ENCODE measurements at regions not wholly inside any gene's neighbourhood (a gene's known extent, or its start where the extent isn't known, plus 50 kb on each side); places are given as distances from the start of the nearest gene placed in this dataset.

DNA sequence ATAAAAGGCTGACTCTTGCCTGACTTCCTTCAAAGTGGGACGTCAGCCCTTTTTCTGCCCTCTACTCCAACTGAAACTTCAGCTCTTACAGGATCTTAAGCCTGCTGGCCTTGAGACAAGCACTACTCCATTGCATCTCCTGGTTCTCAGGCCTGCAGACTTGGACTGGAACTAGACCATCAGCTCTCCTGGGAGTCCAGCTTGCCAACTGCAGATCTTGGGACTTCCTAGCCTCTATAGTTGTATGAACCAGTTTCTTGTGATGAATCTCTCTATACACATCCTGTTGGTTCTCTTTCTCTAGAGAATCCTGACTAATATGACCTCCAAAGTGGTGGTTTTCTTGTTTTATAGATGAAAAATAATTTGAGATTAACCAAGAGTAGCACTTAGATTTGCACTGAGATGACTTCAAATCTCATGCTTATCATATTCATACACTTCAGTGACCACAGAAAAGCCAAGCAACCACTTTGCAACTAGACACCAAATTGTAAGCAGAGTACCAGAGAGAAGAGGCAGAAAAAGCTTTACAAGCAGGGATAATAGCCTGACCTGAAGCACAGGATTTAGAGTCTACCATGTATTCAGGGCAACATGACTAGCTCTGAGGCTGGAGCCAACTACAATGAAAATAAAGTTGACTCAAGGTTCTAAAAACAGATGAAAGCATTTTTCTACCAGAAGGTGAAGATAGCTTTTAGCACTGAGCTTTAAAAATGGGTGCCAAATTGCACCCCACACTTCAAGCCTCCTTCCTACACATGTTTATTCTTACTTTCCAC, 661.3 kb upstream of the USP24 start:
- no peak overlapping the region for H2AK5ac ChIP-seq (ENCODE audit: low read length, severe bottlenecking)
- no peak overlapping the region for H3K4me2 ChIP-seq (ENCODE audit: low read length, poor library complexity, severe bottlenecking)
- no peak overlapping the region for H2AFZ ChIP-seq (ENCODE audit: low read depth, low read length)
- H3K9ac ChIP-seq (ENCODE audit: low read length): peak overlapping the region; percentile 46
- H3K27me3 ChIP-seq (ENCODE audit: control insufficient read depth in 1 of 2, insufficient read depth in 1 of 2, low read length in 2 of 2): no peaks in the 10 kb centered on the region
- no peak overlapping the region for H4K8ac ChIP-seq (ENCODE audit: low read length)
- no peak overlapping the region for H2BK5ac ChIP-seq (ENCODE audit: low read depth, low read length, poor library complexity, severe bottlenecking)
- no peak overlapping the region for H3K23ac ChIP-seq (ENCODE audit: low read length in 2 of 2)
- H3K4ac ChIP-seq (ENCODE audit: low read depth in 1 of 2, low read length in 2 of 2): no peak overlapping the region
- no peak overlapping the region for H4K91ac ChIP-seq (ENCODE audit: low read length)
- no peak overlapping the region for H2BK120ac ChIP-seq (ENCODE audit: low read depth, low read length)
- H3K14ac ChIP-seq (ENCODE audit: low read length in 2 of 2): no peak overlapping the region
- DNase-seq: no peak
- no peaks in the 10 kb centered on the region for H3K4me1 ChIP-seq (ENCODE audit: control insufficient read depth, insufficient read depth, low read depth, low read length)
- no peak overlapping the region for H3K4me3 ChIP-seq (ENCODE audit: insufficient read depth in 1 of 2, low read depth in 1 of 2, low read length in 2 of 2)
- H3K79me1 ChIP-seq (replicated peaks; ENCODE audit: low read length, poor library complexity, severe bottlenecking): no peaks in the 10 kb centered on the region
- no peak overlapping the region for H3K27ac ChIP-seq (ENCODE audit: low read length, poor library complexity, severe bottlenecking)
- H3K18ac ChIP-seq (ENCODE audit: low read depth in 1 of 2, low read length in 2 of 2): no peak overlapping the region
- H2BK12ac ChIP-seq (ENCODE audit: low read length in 2 of 2): no peak overlapping the region
- H3K36me3 ChIP-seq (ENCODE audit: control insufficient read depth in 1 of 2, insufficient read depth in 2 of 2, low read depth in 1 of 2, low read length in 2 of 2): peaks cover 0 to 32% of the 10 kb centered on the region in 2 experiments
- H2BK15ac ChIP-seq (ENCODE audit: low read depth, poor library complexity, severe bottlenecking): no peak overlapping the region
- H3K9me3 ChIP-seq (ENCODE audit: control insufficient read depth, low read length): no peaks in the 10 kb centered on the region
- WGBS: 100% methylated on average over 1 of the region's 1 CpG

DNA sequence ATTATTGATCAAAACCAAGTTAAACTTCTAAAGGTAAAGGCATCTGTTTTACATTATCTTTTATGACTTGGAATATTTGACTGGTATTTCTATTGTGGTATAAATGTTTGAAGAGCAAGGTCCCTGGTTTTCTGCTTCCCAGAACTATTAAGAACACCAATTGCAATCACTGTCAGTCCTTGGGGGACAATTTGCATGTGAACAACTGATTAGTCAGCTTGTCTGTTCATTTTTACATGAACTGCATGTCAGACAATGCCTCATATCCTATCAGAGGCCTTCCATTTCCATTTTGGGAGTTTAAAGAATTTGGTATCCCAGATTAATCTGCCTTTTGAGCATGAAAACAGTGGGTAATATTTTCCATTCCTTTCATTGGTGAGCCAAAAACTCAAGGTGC, 654.9 kb upstream of the USP24 start:
- peak overlapping the region in 1 of 2 experiments; percentile 71 for H3K4me3 ChIP-seq (ENCODE audit: insufficient read depth in 1 of 2, low read depth in 1 of 2, low read length in 2 of 2)
- H3K14ac ChIP-seq (ENCODE audit: low read length in 2 of 2): no peak overlapping the region
- H2BK5ac ChIP-seq (ENCODE audit: low read depth, low read length, poor library complexity, severe bottlenecking): no peak overlapping the region
- H2AFZ ChIP-seq (ENCODE audit: low read depth, low read length): no peak overlapping the region
- H3K27me3 ChIP-seq (ENCODE audit: control insufficient read depth in 1 of 2, insufficient read depth in 1 of 2, low read length in 2 of 2): no peaks in the 10 kb centered on the region
- no peak overlapping the region for H3K4me2 ChIP-seq (ENCODE audit: low read length, poor library complexity, severe bottlenecking)
- H2BK12ac ChIP-seq (ENCODE audit: low read length in 2 of 2): no peak overlapping the region
- no peak overlapping the region for H3K27ac ChIP-seq (ENCODE audit: low read length, poor library complexity, severe bottlenecking)
- no peak for DNase-seq
- no peak overlapping the region for H2AK5ac ChIP-seq (ENCODE audit: low read length, severe bottlenecking)
- H4K91ac ChIP-seq (ENCODE audit: low read length): no peak overlapping the region
- H2BK120ac ChIP-seq (ENCODE audit: low read depth, low read length): no peak overlapping the region
- no peak overlapping the region for H3K4ac ChIP-seq (ENCODE audit: low read depth in 1 of 2, low read length in 2 of 2)
- H3K36me3 ChIP-seq (ENCODE audit: control insufficient read depth in 1 of 2, insufficient read depth in 2 of 2, low read depth in 1 of 2, low read length in 2 of 2): peaks cover 0 to 6% of the 10 kb centered on the region in 2 experiments
- no peaks in the 10 kb centered on the region for H3K79me1 ChIP-seq (replicated peaks; ENCODE audit: low read length, poor library complexity, severe bottlenecking)
- peak overlapping the region; percentile 83 for H3K9ac ChIP-seq (ENCODE audit: low read length)
- H2BK15ac ChIP-seq (ENCODE audit: low read depth, poor library complexity, severe bottlenecking): no peak overlapping the region
- no peak overlapping the region for H3K18ac ChIP-seq (ENCODE audit: low read depth in 1 of 2, low read length in 2 of 2)
- no peak overlapping the region for H4K8ac ChIP-seq (ENCODE audit: low read length)
- H3K23ac ChIP-seq (ENCODE audit: low read length in 2 of 2): no peak overlapping the region
- H3K4me1 ChIP-seq (ENCODE audit: control insufficient read depth, insufficient read depth, low read depth, low read length): no peaks in the 10 kb centered on the region
- no peaks in the 10 kb centered on the region for H3K9me3 ChIP-seq (ENCODE audit: control insufficient read depth, low read length)

DNA sequence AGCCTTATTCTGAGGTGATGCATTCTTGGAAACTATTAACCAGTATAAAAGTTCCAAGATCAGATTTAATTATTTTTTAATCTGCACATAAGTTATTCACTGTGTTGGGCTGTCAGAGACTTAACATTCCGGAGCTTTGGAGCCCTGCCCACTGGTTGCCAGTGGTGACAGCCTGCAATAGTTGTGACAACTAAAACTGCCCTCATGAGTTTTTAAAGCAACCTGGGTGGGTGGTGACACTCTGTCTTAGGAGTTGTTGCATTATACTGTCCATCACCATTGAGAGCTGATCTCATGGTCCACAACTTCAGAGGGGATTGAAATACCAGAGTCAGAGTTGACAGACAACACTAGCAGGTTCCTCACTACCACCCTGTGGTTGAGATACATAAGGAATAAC, 653.9 kb upstream of the USP24 start:
- H3K18ac ChIP-seq (ENCODE audit: low read depth in 1 of 2, low read length in 2 of 2): no peak overlapping the region
- no peaks in the 10 kb centered on the region for H3K4me1 ChIP-seq (ENCODE audit: control insufficient read depth, insufficient read depth, low read depth, low read length)
- WGBS: 96% methylated on average over 1 of the region's 1 CpG
- no peaks in the 10 kb centered on the region for H3K9me3 ChIP-seq (ENCODE audit: control insufficient read depth, low read length)
- no peak overlapping the region for H3K4ac ChIP-seq (ENCODE audit: low read depth in 1 of 2, low read length in 2 of 2)
- H3K36me3 ChIP-seq (ENCODE audit: control insufficient read depth in 1 of 2, insufficient read depth in 2 of 2, low read depth in 1 of 2, low read length in 2 of 2): no peaks in the 10 kb centered on the region
- no peaks in the 10 kb centered on the region for H3K27me3 ChIP-seq (ENCODE audit: control insufficient read depth in 1 of 2, insufficient read depth in 1 of 2, low read length in 2 of 2)
- no peak overlapping the region for H2BK12ac ChIP-seq (ENCODE audit: low read length in 2 of 2)
- H3K4me2 ChIP-seq (ENCODE audit: low read length, poor library complexity, severe bottlenecking): no peak overlapping the region
- H3K23ac ChIP-seq (ENCODE audit: low read length in 2 of 2): no peak overlapping the region
- no peak overlapping the region for H2BK15ac ChIP-seq (ENCODE audit: low read depth, poor library complexity, severe bottlenecking)
- no peak overlapping the region for H4K8ac ChIP-seq (ENCODE audit: low read length)
- H3K9ac ChIP-seq (ENCODE audit: low read length): peak overlapping the region; percentile 83
- H3K27ac ChIP-seq (ENCODE audit: low read length, poor library complexity, severe bottlenecking): no peak overlapping the region
- H2BK5ac ChIP-seq (ENCODE audit: low read depth, low read length, poor library complexity, severe bottlenecking): no peak overlapping the region
- no peak overlapping the region for H2BK120ac ChIP-seq (ENCODE audit: low read depth, low read length)
- no peak overlapping the region for H2AFZ ChIP-seq (ENCODE audit: low read depth, low read length)
- no peak overlapping the region for H4K91ac ChIP-seq (ENCODE audit: low read length)
- no peak for DNase-seq
- no peak overlapping the region for H3K14ac ChIP-seq (ENCODE audit: low read length in 2 of 2)
- H3K79me1 ChIP-seq (replicated peaks; ENCODE audit: low read length, poor library complexity, severe bottlenecking): no peaks in the 10 kb centered on the region
- H2AK5ac ChIP-seq (ENCODE audit: low read length, severe bottlenecking): no peak overlapping the region
- no peak overlapping the region for H3K4me3 ChIP-seq (ENCODE audit: insufficient read depth in 1 of 2, low read depth in 1 of 2, low read length in 2 of 2)

DNA sequence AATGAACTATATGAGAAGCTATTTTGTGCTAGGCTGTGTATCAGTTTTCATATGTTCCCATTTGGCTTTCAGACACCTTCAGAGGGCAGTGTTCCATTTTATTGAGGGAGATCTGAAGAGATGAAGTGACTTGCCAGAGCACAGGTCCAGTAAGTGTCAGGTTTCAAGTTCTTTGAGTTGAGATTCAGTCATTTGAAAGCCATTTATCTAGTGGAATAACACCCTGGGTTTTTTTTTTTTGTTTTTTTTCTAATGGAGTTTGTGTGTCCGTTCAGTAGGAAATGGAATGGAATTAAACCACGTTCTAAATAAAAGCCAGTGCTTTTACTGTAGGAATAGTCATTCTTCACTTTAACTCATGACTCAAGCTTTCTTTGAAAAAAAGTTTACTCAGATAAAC, 652.9 kb upstream of the USP24 start:
- no peak overlapping the region for H3K4me2 ChIP-seq (ENCODE audit: low read length, poor library complexity, severe bottlenecking)
- H3K27me3 ChIP-seq (ENCODE audit: control insufficient read depth in 1 of 2, insufficient read depth in 1 of 2, low read length in 2 of 2): no peaks in the 10 kb centered on the region
- no peak overlapping the region for H2BK5ac ChIP-seq (ENCODE audit: low read depth, low read length, poor library complexity, severe bottlenecking)
- 29% methylated on average over 1 of the region's 2 CpGs for WGBS
- no peak overlapping the region for H3K14ac ChIP-seq (ENCODE audit: low read length in 2 of 2)
- H3K36me3 ChIP-seq (ENCODE audit: control insufficient read depth in 1 of 2, insufficient read depth in 2 of 2, low read depth in 1 of 2, low read length in 2 of 2): no peaks in the 10 kb centered on the region
- H3K27ac ChIP-seq (ENCODE audit: low read length, poor library complexity, severe bottlenecking): no peak overlapping the region
- no peaks in the 10 kb centered on the region for H3K4me1 ChIP-seq (ENCODE audit: control insufficient read depth, insufficient read depth, low read depth, low read length)
- no peak overlapping the region for H3K18ac ChIP-seq (ENCODE audit: low read depth in 1 of 2, low read length in 2 of 2)
- no peak overlapping the region for H3K4ac ChIP-seq (ENCODE audit: low read depth in 1 of 2, low read length in 2 of 2)
- H2AFZ ChIP-seq (ENCODE audit: low read depth, low read length): no peak overlapping the region
- no peak overlapping the region for H4K8ac ChIP-seq (ENCODE audit: low read length)
- no peak overlapping the region for H2BK15ac ChIP-seq (ENCODE audit: low read depth, poor library complexity, severe bottlenecking)
- H3K4me3 ChIP-seq (ENCODE audit: insufficient read depth in 1 of 2, low read depth in 1 of 2, low read length in 2 of 2): no peak overlapping the region
- H3K79me1 ChIP-seq (replicated peaks; ENCODE audit: low read length, poor library complexity, severe bottlenecking): no peaks in the 10 kb centered on the region
- no peak overlapping the region for H2BK120ac ChIP-seq (ENCODE audit: low read depth, low read length)
- no peak overlapping the region for H4K91ac ChIP-seq (ENCODE audit: low read length)
- no peaks in the 10 kb centered on the region for H3K9me3 ChIP-seq (ENCODE audit: control insufficient read depth, low read length)
- H2AK5ac ChIP-seq (ENCODE audit: low read length, severe bottlenecking): no peak overlapping the region
- no peak overlapping the region for H3K23ac ChIP-seq (ENCODE audit: low read length in 2 of 2)
- H2BK12ac ChIP-seq (ENCODE audit: low read length in 2 of 2): no peak overlapping the region
- peak; percentile 26 for DNase-seq
- H3K9ac ChIP-seq (ENCODE audit: low read length): peak overlapping the region; percentile 83
